ENCODE measurements at regions not wholly inside any gene's neighbourhood (a gene's known extent, or its start where the extent isn't known, plus 50 kb on each side); places are given as distances from the start of the nearest gene placed in this dataset.
"Not testable (repeated sequence)": the region's sequence is repeated elsewhere in the genome, so short reads cannot be mapped to it uniquely, and the experiment has no call there.

DNA sequence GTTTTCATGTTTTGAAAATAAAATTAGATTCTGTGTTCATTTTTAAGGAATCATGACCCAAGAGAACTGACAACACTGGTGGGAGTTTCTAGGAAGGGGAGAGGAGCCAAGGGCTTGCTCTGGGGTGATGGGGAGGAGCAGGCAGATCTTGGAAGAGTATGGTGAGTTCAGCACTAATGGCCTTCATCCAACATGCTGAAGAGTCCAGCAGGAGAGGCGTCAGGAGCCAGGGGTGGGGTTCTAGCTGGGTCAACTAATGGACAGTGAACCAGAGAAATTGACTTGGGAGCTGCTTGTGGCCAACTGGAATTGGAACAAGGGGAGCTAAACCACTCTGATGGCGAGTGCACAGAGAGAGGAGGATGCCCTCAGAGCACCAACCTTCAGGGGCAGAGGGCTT is 107.1 kb downstream of the MRPL14 start:
- DNase-seq (ENCODE audit: extremely low read depth, low read depth): no peak

GRCh38 chr6:44017307-44017706 is 109.9 kb downstream of the MRPL14 start:
- DNase-seq (ENCODE audit: extremely low read depth, low read depth): not testable (repeated sequence)

DNA sequence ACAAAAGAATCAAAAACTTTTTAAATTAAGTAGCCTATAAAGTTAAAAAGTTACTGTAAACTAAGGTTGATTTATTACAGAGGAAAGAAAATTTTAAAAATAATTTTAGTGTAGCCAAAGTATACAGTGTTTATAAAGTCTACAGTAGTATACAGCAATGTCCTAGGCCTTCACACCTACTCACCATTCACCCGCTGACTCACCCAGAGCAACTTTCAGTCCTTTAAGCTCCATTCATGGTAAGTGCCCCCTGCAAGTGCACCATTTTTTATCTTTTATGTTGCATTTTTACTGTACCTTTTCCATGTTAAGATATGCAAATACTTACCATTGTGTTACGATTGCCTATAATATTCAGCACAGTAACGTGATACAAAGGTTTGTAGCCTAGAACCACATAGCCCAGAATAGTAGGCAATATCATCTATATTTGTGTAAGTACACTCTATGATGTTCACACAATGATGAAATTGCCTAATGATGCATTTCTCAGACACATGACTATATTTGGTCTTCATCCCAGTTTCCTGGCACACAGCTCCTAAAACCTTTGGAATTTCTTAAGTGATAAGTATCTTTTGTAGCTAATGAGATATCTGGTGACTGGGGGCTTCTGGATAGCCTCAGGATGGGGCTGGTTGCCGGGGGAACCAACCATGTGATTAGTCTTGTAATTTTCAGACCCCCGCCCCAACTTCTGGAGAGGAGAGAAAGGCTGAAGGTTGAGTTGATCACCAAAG is 111.0 kb downstream of the MRPL14 start:
- DNase-seq (ENCODE audit: extremely low read depth, low read depth): no peak

GRCh38 chr6:44012078-44012493 is 115.2 kb downstream of the MRPL14 start:
- DNase-seq (ENCODE audit: extremely low read depth, low read depth): no peak

DNA sequence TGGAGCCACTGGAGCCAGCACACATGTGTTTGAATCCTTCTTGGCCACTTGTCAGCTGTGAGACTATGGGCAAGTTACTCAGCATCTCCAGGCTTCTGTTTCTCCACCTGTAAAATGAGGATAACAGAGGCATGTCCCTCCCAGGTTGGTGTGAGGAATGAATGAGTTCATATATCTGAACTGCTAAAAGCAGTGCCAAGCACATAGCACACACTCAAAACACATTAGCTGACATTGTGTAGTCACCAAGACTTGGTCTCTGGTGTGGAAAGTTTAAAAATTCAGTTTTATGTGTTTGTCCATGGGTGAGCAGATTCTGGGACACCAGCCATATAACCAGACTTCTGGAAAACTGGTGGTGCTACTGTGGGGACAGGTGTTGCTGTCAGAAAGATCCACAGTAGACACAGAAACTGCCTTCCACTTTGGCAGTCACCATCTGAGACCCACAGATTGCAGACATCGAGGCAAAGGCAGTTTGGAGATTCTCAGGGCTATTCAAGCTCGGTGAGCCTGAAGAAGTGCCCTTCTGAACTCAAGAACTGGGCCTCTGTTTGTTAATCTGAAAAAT is 115.8 kb downstream of the MRPL14 start:
- no peak for DNase-seq (ENCODE audit: extremely low read depth, low read depth)

GRCh38 chr6:44010411-44011349 is 116.6 kb downstream of the MRPL14 start:
- DNase-seq (ENCODE audit: extremely low read depth, low read depth): no peak

- no peak for DNase-seq (ENCODE audit: extremely low read depth, low read depth)
These were observed 117.6 kb downstream of the MRPL14 start for GRCh38 chr6:44009425-44010321.

- no peak for DNase-seq (ENCODE audit: extremely low read depth, low read depth)
These were observed 118.4 kb downstream of the MRPL14 start for GRCh38 chr6:44008821-44009370.

- no peak for DNase-seq (ENCODE audit: extremely low read depth, low read depth)
These were observed 119.2 kb downstream of the MRPL14 start for GRCh38 chr6:44007818-44008621.

DNA sequence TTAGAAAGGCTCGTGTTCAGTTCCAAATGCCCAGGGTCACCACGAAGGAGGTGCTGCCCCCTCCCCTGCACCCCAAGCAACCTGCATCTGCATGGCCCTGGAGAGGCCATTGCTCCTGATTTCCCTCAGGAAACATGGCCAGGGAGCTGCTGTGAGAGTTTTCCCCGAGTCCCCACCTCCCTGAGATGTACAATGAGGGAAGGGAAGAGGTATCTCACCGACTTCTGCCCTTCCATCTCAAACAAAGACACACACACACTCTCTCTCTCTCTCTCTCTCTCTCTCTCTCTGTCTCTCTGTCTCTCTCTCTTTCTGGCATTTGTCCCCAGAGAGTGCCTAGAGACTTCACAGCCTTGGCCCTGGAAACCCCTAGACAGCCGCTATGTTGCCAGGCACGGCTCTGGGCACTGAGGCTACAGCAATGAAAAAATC is 120.4 kb downstream of the MRPL14 start:
- DNase-seq (ENCODE audit: extremely low read depth, low read depth): no peak

DNA sequence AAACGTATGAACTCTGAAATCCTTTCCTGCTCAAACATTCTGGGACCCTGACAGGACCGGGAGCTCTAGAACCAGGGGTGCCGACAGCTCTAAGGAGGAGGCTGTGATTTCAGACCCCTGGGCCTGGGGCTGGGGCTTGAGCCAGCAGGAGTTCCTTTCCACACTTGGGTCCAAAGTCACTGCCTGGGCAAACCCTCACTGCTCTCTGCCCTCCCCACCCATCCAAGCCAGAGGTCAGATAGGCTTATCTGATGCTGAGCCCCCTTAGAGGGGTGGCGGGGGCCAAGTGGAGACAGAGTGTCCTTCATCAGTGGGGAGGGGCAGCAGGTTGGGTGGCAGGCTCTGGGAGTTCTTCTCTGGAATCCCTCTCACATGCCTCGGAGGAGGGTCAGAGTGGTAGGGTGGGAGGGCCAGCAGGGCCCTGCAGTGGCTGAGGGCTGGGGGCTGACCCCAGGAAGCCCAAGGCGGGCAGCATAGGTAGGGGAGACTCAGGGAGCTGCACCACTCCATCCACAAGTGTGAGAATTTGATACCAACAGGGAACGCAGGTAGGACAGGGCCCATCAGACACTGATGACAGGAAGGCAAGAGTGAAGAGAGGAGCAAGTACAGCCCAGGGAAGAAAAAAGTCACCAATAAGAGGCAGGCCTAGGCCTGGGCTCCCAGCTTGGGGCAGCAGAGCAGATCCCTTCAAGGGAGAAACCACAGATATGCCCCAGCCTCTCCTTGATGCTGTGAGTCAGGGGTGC is 121.0 kb downstream of the MRPL14 start:
- no peak for DNase-seq (ENCODE audit: extremely low read depth, low read depth)

- no peak for DNase-seq (ENCODE audit: extremely low read depth, low read depth)
These were observed 121.7 kb downstream of the MRPL14 start for GRCh38 chr6:44005507-44005903.

- DNase-seq (ENCODE audit: extremely low read depth, low read depth): no peak
These were observed 122.4 kb downstream of the MRPL14 start for GRCh38 chr6:44004625-44005506.

DNA sequence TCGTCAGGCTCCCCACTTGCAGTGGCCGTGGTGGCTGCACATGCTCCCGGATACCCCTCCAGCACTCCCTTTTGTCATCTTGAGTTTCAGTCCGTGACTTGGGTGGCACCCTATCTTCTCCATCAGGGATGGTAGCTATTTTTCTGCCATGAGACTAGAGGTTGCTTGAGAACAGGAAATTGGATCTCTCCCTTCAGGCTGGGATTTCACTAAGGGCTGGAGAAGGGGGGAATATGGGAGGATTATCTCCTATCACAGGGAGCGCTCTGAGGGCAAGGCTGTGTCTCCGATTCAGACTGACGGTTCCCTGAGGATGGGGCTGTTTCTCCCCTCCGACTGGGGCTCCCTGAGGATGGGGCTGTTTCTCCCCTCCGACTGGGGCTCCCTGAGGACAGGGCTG is 123.1 kb downstream of the MRPL14 start:
- DNase-seq (ENCODE audit: extremely low read depth, low read depth): no peak

- no peak for DNase-seq (ENCODE audit: extremely low read depth, low read depth)
These were observed 123.7 kb downstream of the MRPL14 start for GRCh38 chr6:44003345-44004061.

GRCh38 chr6:44002593-44003344 is 124.5 kb downstream of the MRPL14 start:
- DNase-seq (ENCODE audit: extremely low read depth, low read depth): no peak

Data from NCI-H460 (cell line).